NT2/D1 (cell line): ENCODE measurements at regions not wholly inside any gene's neighbourhood (a gene's known extent, or its start where the extent isn't known, plus 50 kb on each side); places are given as distances from the start of the nearest gene placed in this dataset.

Experiments
- SUZ12 ChIP-seq: IDR thresholded peaks from 2 replicates; pipeline ENCODE4 v1.6.1; 2011; ENCODE audit not compliant: insufficient read length, insufficient read depth; ENCODE audit errors: extremely low read depth
- YY1 ChIP-seq: IDR thresholded peaks from 2 replicates; pipeline ENCODE4 v1.6.1; 2011; ENCODE audit not compliant: insufficient read length, insufficient read depth
- ZNF274 ChIP-seq: IDR thresholded peaks from 2 replicates; pipeline ENCODE4 v1.6.1; 2011; ENCODE audit warnings: mild to moderate bottlenecking, low read depth, low read length

DNA sequence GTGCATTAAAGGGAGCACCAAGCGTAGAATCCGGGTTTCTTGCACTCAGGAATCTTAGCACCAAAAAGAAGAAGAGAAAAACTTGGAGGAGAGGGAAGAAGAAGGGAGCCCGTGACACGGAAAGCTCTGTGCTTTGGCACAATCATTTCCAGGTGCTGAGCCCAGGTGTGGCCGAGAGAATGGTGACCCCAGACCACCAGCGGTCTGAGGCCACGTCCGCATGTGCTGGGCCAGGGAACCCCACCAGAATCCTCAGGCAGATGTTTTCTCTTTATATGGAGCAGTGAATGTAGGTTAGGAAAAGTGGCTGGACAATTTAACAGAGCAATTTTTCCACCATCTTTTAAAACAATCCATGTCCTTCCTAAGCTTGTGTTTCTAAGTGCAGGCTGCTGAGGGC lies 520.9 kb downstream of the EPHA4 start:
- TF ChIP-seq ZNF274 (no peak), SUZ12 (no peak), YY1 (no peak)
